H1 (cell line): ENCODE measurements at regions not wholly inside any gene's neighbourhood (a gene's known extent, or its start where the extent isn't known, plus 50 kb on each side); places are given as distances from the start of the nearest gene placed in this dataset.

ENCODE experiments used
- CTCF ChIA-PET: fragments of 300-600 bp; sonication (Branson Sonifier 250); formaldehyde crosslinking; loops from one replicate; lab custom pipeline; 2021; ENCODE audit not compliant: partially characterized antibody; lab: Charles Lee
- POLR2A ChIA-PET: fragments of 300-600 bp; sonication (Branson Sonifier 250); formaldehyde crosslinking; loops from one replicate; lab custom pipeline; 2021; ENCODE audit warnings: inconsistent platforms; ENCODE audit not compliant: partially characterized antibody; lab: Charles Lee
- DNase-seq, 2 experiments: peaks; one replicate each; pipeline versions ENCODE4 v3.0.0 to v3.0.0-alpha.2; 2010 to 2022; ENCODE audit warnings: low spot score in 2 of 2, low read depth in 1 of 2, mixed read lengths in 1 of 2
- FAIRE-seq: peaks from 2 replicates; lab custom pipeline; 2011; peaks lifted over from hg19 to GRCh38; lab: Jason Lieb, UNC
- H2AFZ ChIP-seq: 2 replicates; pipeline ENCODE4 v1.8.1; 2012; ENCODE audit warnings: low read length, inconsistent platforms
- H2AK5ac ChIP-seq: 2 replicates; pipeline ENCODE4 v1.6.1; 2013; ENCODE audit warnings: low read depth, low read length
- H2BK120ac ChIP-seq: replicated peaks from 2 replicates; pipeline ENCODE3; 2013; ENCODE audit warnings: low read depth, low read length, inconsistent platforms
- H2BK12ac ChIP-seq: 2 replicates; pipeline ENCODE4 v1.6.1; 2013; ENCODE audit warnings: low read depth, low read length
- H2BK15ac ChIP-seq: 2 replicates; pipeline ENCODE4 v1.6.1; 2013; ENCODE audit warnings: low read length
- H2BK20ac ChIP-seq: 2 replicates; pipeline ENCODE4 v1.6.1; 2013; ENCODE audit warnings: low read length
- H2BK5ac ChIP-seq: 2 replicates; pipeline ENCODE4 v1.6.1; 2013; ENCODE audit warnings: low read depth, low read length
- H3K14ac ChIP-seq: 2 replicates; pipeline ENCODE4 v1.6.1; 2013; ENCODE audit warnings: inconsistent platforms; ENCODE audit not compliant: insufficient read length
- H3K18ac ChIP-seq: 2 replicates; pipeline ENCODE4 v1.6.1; 2013; ENCODE audit warnings: low read length; ENCODE audit errors: extremely low read depth
- H3K23ac ChIP-seq: 2 replicates; pipeline ENCODE4 v1.6.1; 2013; ENCODE audit warnings: inconsistent platforms; ENCODE audit not compliant: insufficient read length
- H3K23me2 ChIP-seq: 2 replicates; pipeline ENCODE4 v1.6.1; 2013; ENCODE audit warnings: low read depth, low read length
- H3K27ac ChIP-seq: 2 replicates; pipeline ENCODE4 v1.6.1; 2011; ENCODE audit warnings: low read depth, low read length, inconsistent platforms
- H3K27me3 ChIP-seq, 4 experiments: replicated peaks in 1 of 4; 1 replicate in 1 of 4; 2 replicates in 3 of 4; pipeline versions ENCODE4 v1.6.1 to v1.8.1; 2011 to 2013; ENCODE audit warnings: low read length in 3 of 4, mild to moderate bottlenecking in 3 of 4, inconsistent platforms in 2 of 4, mixed read lengths in 2 of 4, moderate library complexity in 1 of 4; ENCODE audit not compliant: control insufficient read depth in 3 of 4, insufficient read depth in 3 of 4; ENCODE audit errors: extremely low read depth in 1 of 4
- H3K36me3 ChIP-seq, 4 experiments: 2 replicates each; pipeline versions ENCODE4 v1.6.1 to v1.8.1; 2011 to 2013; ENCODE audit warnings: mild to moderate bottlenecking in 4 of 4, low read length in 3 of 4, moderate library complexity in 2 of 4, control low read depth in 1 of 4, inconsistent platforms in 1 of 4; ENCODE audit not compliant: insufficient read depth in 4 of 4, control insufficient read depth in 2 of 4
- H3K4ac ChIP-seq: replicated peaks from 2 replicates; pipeline ENCODE3; 2013; ENCODE audit warnings: low read length, low read depth, mixed read lengths, inconsistent platforms; ENCODE audit not compliant: insufficient read length
- H3K4me1 ChIP-seq, 4 experiments: replicated peaks in 1 of 4; 1 replicate in 1 of 4; 2 replicates in 3 of 4; pipeline versions ENCODE4 v1.6.1 to v1.8.1; 2011 to 2013; ENCODE audit warnings: low read length in 3 of 4, inconsistent platforms in 2 of 4, mixed read lengths in 1 of 4; ENCODE audit not compliant: insufficient read depth in 4 of 4, control insufficient read depth in 3 of 4
- H3K4me2 ChIP-seq, 2 experiments: 2 replicates each; pipeline versions ENCODE4 v1.6.1 to v1.8.1; 2011 to 2013; ENCODE audit warnings: low read depth in 2 of 2, low read length in 2 of 2, control low read depth in 1 of 2, inconsistent platforms in 1 of 2, mild to moderate bottlenecking in 1 of 2; ENCODE audit not compliant: insufficient read depth in 1 of 2
- H3K4me3 ChIP-seq, 4 experiments: fragments of 200-600, 300-600 bp in 1 of 4; sonication (generic), shearing (Covaris generic), sonication (Bioruptor Twin) in 1 of 4; 2 replicates each; pipeline versions ENCODE4 v1.5.1 to v1.8.1; 2011 to 2016; ENCODE audit warnings: low read length in 4 of 4, low read depth in 3 of 4, control low read depth in 2 of 4, inconsistent platforms in 2 of 4, mild to moderate bottlenecking in 2 of 4, mixed read lengths in 1 of 4, moderate library complexity in 1 of 4; ENCODE audit not compliant: insufficient read depth in 2 of 4; ENCODE audit errors: extremely low read depth in 1 of 4
- H3K56ac ChIP-seq: replicated peaks from 2 replicates; pipeline ENCODE3; 2013; ENCODE audit warnings: low read depth, mild to moderate bottlenecking, mixed read lengths, low read length, inconsistent platforms; ENCODE audit not compliant: insufficient read length
- H3K79me1 ChIP-seq: 2 replicates; pipeline ENCODE4 v1.6.1; 2013; ENCODE audit warnings: low read depth, low read length, control low read depth
- H3K79me2 ChIP-seq, 2 experiments: 2 replicates each; pipeline versions ENCODE4 v1.6.1 to v1.8.1; 2012 to 2013; ENCODE audit warnings: low read length in 2 of 2, mild to moderate bottlenecking in 2 of 2, inconsistent platforms in 1 of 2; ENCODE audit not compliant: insufficient read depth in 2 of 2, control insufficient read depth in 1 of 2
- H3K9ac ChIP-seq, 4 experiments: replicated peaks in 1 of 4; 1 replicate in 1 of 4; 2 replicates in 3 of 4; pipeline versions ENCODE4 v1.6.1 to v1.8.1; 2011 to 2013; ENCODE audit warnings: low read depth in 3 of 4, low read length in 3 of 4, control low read depth in 2 of 4, mild to moderate bottlenecking in 2 of 4, moderate library complexity in 2 of 4, inconsistent platforms in 1 of 4; ENCODE audit errors: extremely low read depth in 1 of 4
- H3K9me3 ChIP-seq, 2 experiments: 2 replicates each; pipeline versions ENCODE4 v1.6.1 to v1.8.1; 2012 to 2013; ENCODE audit warnings: mild to moderate bottlenecking in 2 of 2, moderate library complexity in 2 of 2, control low read depth in 1 of 2, inconsistent platforms in 1 of 2, low read depth in 1 of 2, low read length in 1 of 2, mixed read lengths in 1 of 2; ENCODE audit not compliant: insufficient read depth in 2 of 2
- H4K20me1 ChIP-seq, 2 experiments: replicated peaks in 1 of 2; 2 replicates each; pipeline versions ENCODE3 to v1.8.1; 2011 to 2013; ENCODE audit warnings: inconsistent platforms in 2 of 2, low read length in 2 of 2, mild to moderate bottlenecking in 1 of 2; ENCODE audit not compliant: insufficient read depth in 2 of 2, control insufficient read depth in 1 of 2
- H4K5ac ChIP-seq: 2 replicates; pipeline ENCODE4 v1.6.1; 2013; ENCODE audit warnings: low read length, low read depth, mixed read lengths, inconsistent platforms; ENCODE audit not compliant: insufficient read length
- H4K8ac ChIP-seq: 2 replicates; pipeline ENCODE4 v1.8.0; 2013; ENCODE audit warnings: mild to moderate bottlenecking, moderate library complexity, low read length, inconsistent platforms; ENCODE audit not compliant: insufficient read depth; ENCODE audit errors: extremely low read depth
- H4K91ac ChIP-seq: replicated peaks from 2 replicates; pipeline ENCODE3; 2013; ENCODE audit warnings: low read length, mixed read lengths, inconsistent platforms; ENCODE audit not compliant: insufficient read length
- FOSL1 ChIP-seq: IDR thresholded peaks from 2 replicates; pipeline ENCODE4 v1.6.1; 2011; ENCODE audit warnings: mild to moderate bottlenecking, low read depth, low read length, moderate library complexity; ENCODE audit not compliant: insufficient read depth
- GABPA ChIP-seq: IDR thresholded peaks from 2 replicates; pipeline ENCODE4 v1.6.1; 2011; ENCODE audit warnings: mild to moderate bottlenecking, low read length, moderate library complexity, borderline replicate concordance; ENCODE audit not compliant: insufficient read depth
- WGBS, 2 experiments: shearing (Covaris generic) in 1 of 2; methylation state at CpG; one replicate each; pipeline versions ENCODE4 v1.1.6 to v1.1.7; 2013 to 2015; ENCODE audit warnings: low lambda C conversion rate in 2 of 2, mixed read lengths in 2 of 2, inconsistent platforms in 1 of 2, low coverage in 1 of 2, missing lambda C conversion rate in 1 of 2; ENCODE audit not compliant: insufficient replicate concordance in 2 of 2, insufficient coverage in 1 of 2, insufficient read length in 1 of 2; ENCODE audit errors: extremely low coverage in 1 of 2, missing lambda C conversion rate in 1 of 2; 5-methylcytosine and 5-hydroxymethylcytosine counted together

GRCh38 chr18:2171840-2172625, 399.3 kb downstream of the METTL4 start:
- H3K14ac ChIP-seq: no peak overlapping the region
- no peak for DNase-seq
- H3K27me3 ChIP-seq: no peaks in the 10 kb centered on the region
- H4K8ac ChIP-seq: no peak overlapping the region
- no peak overlapping the region for H2BK12ac ChIP-seq
- H4K5ac ChIP-seq: no peak overlapping the region
- POLR2A ChIA-PET: no interaction called here
- 68% methylated on average over 5 of the region's 5 CpGs; no CpG with 5 or more reads in 1 of the 2 experiments for WGBS, 2 experiments
- no peak overlapping the region for H3K18ac ChIP-seq
- no peak for TF ChIP-seq GABPA
- TF ChIP-seq FOSL1: no peak
- TF ChIP-seq, all 59 proteins: peak for 0
- H2BK120ac ChIP-seq: no peak overlapping the region
- no peaks in the 10 kb centered on the region for H3K79me1 ChIP-seq
- no peak for FAIRE-seq
- no peak overlapping the region for H2BK20ac ChIP-seq
- H3K56ac ChIP-seq: no peak overlapping the region
- H3K79me2 ChIP-seq: no peaks in the 10 kb centered on the region
- no peak overlapping the region for H3K23ac ChIP-seq
- no peaks in the 10 kb centered on the region; a peak in 1 of 8 replicates for H3K36me3 ChIP-seq
- H3K27ac ChIP-seq: no peak overlapping the region
- H4K20me1 ChIP-seq: no peaks in the 10 kb centered on the region
- H4K91ac ChIP-seq: no peak overlapping the region
- H3K4me2 ChIP-seq: no peak overlapping the region
- CTCF ChIA-PET: interaction anchor here (0.5 to 1.5 kb wide), 3 partner anchors 63 to 380 kb away, joined by 3 to 5 read pairs (median 4); no protein-coding TSS in a partner anchor
- H2AFZ ChIP-seq: no peak overlapping the region
- no peak overlapping the region for H3K4ac ChIP-seq
- no peak overlapping the region for H3K4me3 ChIP-seq
- peaks cover 0 to 4% (median 1%) of the 10 kb centered on the region in 4 experiments; a peak in 2 of 7 replicates for H3K4me1 ChIP-seq
- no peak overlapping the region for H3K9ac ChIP-seq
- H2AK5ac ChIP-seq: no peak overlapping the region
- no peak overlapping the region for H2BK5ac ChIP-seq
- H2BK15ac ChIP-seq: no peak overlapping the region
- H3K9me3 ChIP-seq: peaks cover 0 to 3% of the 10 kb centered on the region in 2 experiments; a peak in 1 of 4 replicates
- H3K23me2 ChIP-seq: no peaks in the 10 kb centered on the region
